Heart left ventricle (tissue), 16 donors: ENCODE measurements at regions not wholly inside any gene's neighbourhood (a gene's known extent, or its start where the extent isn't known, plus 50 kb on each side); places are given as distances from the start of the nearest gene placed in this dataset.

Experiments
- ATAC-seq, 4 donors: fragments of 200-7000 bp; cut with Tn5 transposase; one replicate each; pipeline ENCODE4 v1.9.1; 2020 to 2022; ENCODE audit warnings: moderate library complexity in 4 of 4, mild to moderate bottlenecking in 3 of 4, moderate number of reproducible peaks in 1 of 4
- DNase-seq, 5 donors: peaks; one replicate each; pipeline ENCODE4 v3.0.0-alpha.2; 2020
- H3K27ac ChIP-seq, 12 donors: fragments of 200-600 bp; sonication (generic) in 4 of 12; one replicate each; pipeline versions ENCODE4 v1.5.0 to v1.8.0; 2016 to 2022; ENCODE audit warnings: mild to moderate bottlenecking in 2 of 12
- H3K27me3 ChIP-seq, 9 donors: fragments of 200-600 bp; sonication (generic) in 2 of 9; one replicate each; pipeline versions ENCODE4 v1.5.1 to v1.8.0; 2016 to 2022; ENCODE audit warnings: mild to moderate bottlenecking in 3 of 9
- H3K36me3 ChIP-seq, 9 donors: fragments of 200-600 bp; sonication (generic) in 2 of 9; one replicate each; pipeline versions ENCODE4 v1.5.0 to v1.8.0; 2018 to 2022; ENCODE audit warnings: mild to moderate bottlenecking in 2 of 9
- H3K4me1 ChIP-seq, 12 donors: fragments of 200-600 bp; sonication (generic) in 4 of 12; one replicate each; pipeline versions ENCODE4 v1.5.0 to v1.8.0; 2016 to 2022; ENCODE audit warnings: mild to moderate bottlenecking in 3 of 12
- H3K4me3 ChIP-seq, 12 donors: fragments of 200-600 bp; sonication (generic) in 4 of 12; one replicate each; pipeline versions ENCODE4 v1.5.0 to v1.8.0; 2017 to 2022; ENCODE audit warnings: mild to moderate bottlenecking in 9 of 12, moderate library complexity in 4 of 12
- H3K9me3 ChIP-seq, 12 donors: fragments of 200-600 bp; sonication (generic) in 4 of 12; one replicate each; pipeline versions ENCODE4 v1.5.0 to v1.8.0; 2016 to 2022; ENCODE audit warnings: mild to moderate bottlenecking in 1 of 12
- CTCF ChIP-seq, 12 donors: fragments of 200-600 bp; sonication (generic) in 4 of 12; IDR thresholded peaks; one replicate each; pipeline versions ENCODE4 v1.5.0 to v1.8.0; 2018 to 2022; ENCODE audit warnings: antibody characterized with exemption in 12 of 12, mild to moderate bottlenecking in 5 of 12
- POLR2A ChIP-seq, 2 donors: fragments of 450-650 bp; IDR thresholded peaks; one replicate each; pipeline ENCODE4 v1.6.1; 2017; ENCODE audit warnings: antibody characterized with exemption in 2 of 2, mild to moderate bottlenecking in 2 of 2, moderate library complexity in 2 of 2
- WGBS, 4 donors: extraction: QIAGEN DNeasy Blood & Tissue Kit in 2 of 4; methylation state at CpG; one replicate each; pipeline versions ENCODE4 v1.1.5 to v1.1.7; 2013 to 2018; 5-methylcytosine and 5-hydroxymethylcytosine counted together
- intact Hi-C, 10 donors: fragments of 100-400 bp; cut with DNase I; formaldehyde crosslinking; loops; one replicate each; pipeline versions ENCODE4 v1.11.1 to v1.14.2; 2022
- donor health status: ischemic (EF 13 %, LVEDD 7.1; RV severe dilation, severe dysfunction).
- donor health status: healthy with polysubstance abuse.
- donor health status: DM: no; HTN: yes; CAD: no.
- donor health status: DM: no; HTN: no; CAD: no.
- donor health status: ischemic (EF 25% LVEDD 6.9; RV normal size, moderate dysfunction).
- donor health status: ischemic (EF 25% LVEDD 5.7; RV mildly dilated, moderate dysfunction).
- donor health status: healthy.
- donor health status: DM: yes; HTN: yes; CAD: no.
- donor health status: ischemic (EF 35%, LVEDD 5.7; RV mildly dilated, moderate dysfunction).
- donor health status: nonischemic (EF 11% LVEDD 7.7; RV severe dilation, severe dysfunction).
- donor health status: DM: yes; HTN: yes; CAD: no.
- donor health status: PGD.
- donor health status: ischemic (EF 29% LVEDD 5.4; RV normal size, mild dysfunction).
- donor health status: nonischemic (EF 23%, LVEDD 6.1; RV moderate dilation, normal function).

GRCh38 chr5:103434057-103434456 lies 128.5 kb downstream of the NUDT12 start:
- WGBS, 4 donors, result 74 to 85% (median 82%) methylated on average over 8 of the region's 8 CpGs
- no peaks in the 10 kb centered on the region for H3K36me3 ChIP-seq
- peaks cover 0 to 8% (median 0%) of the 10 kb centered on the region in 12 donors for H3K4me1 ChIP-seq
- DNase-seq (no peak), ATAC-seq (no peak)
- no peak overlapping the region for H3K4me3 ChIP-seq
- H3K9me3 ChIP-seq, result peaks cover 0 to 11% (median 2%) of the 10 kb centered on the region in 12 donors
- H3K27ac ChIP-seq, result no peak overlapping the region
- intact Hi-C loops, result no loop called here
- H3K27me3 ChIP-seq, result no peaks in the 10 kb centered on the region
- no peak for TF ChIP-seq CTCF (IDR thresholded peaks at IDR 0.05)
- TF ChIP-seq POLR2A (IDR thresholded peaks at IDR 0.05), result no peak

GRCh38 chr5:103433211-103433610 lies 129.4 kb downstream of the NUDT12 start:
- no peak overlapping the region for H3K4me3 ChIP-seq
- H3K27me3 ChIP-seq, result no peaks in the 10 kb centered on the region
- no peak for ATAC-seq
- WGBS, 4 donors, result 88 to 98% (median 95%) methylated on average over 1 of the region's 1 CpG
- no peaks in the 10 kb centered on the region for H3K36me3 ChIP-seq
- intact Hi-C loops, result no loop called here
- peaks cover 0 to 4% (median 0%) of the 10 kb centered on the region in 12 donors for H3K9me3 ChIP-seq
- no peak for DNase-seq
- no peak for TF ChIP-seq CTCF (IDR thresholded peaks at IDR 0.05)
- TF ChIP-seq POLR2A (IDR thresholded peaks at IDR 0.05), result no peak
- peaks cover 0 to 12% (median 1%) of the 10 kb centered on the region in 12 donors for H3K4me1 ChIP-seq
- H3K27ac ChIP-seq, result no peak overlapping the region

- Histone ChIP-seq H3K27ac (no peak overlapping the region), H3K4me3 (no peak overlapping the region), H3K36me3 (no peaks in the 10 kb centered on the region), H3K9me3 (no peaks in the 10 kb centered on the region), H3K4me1 (peaks cover 0 to 10% (median 0%) of the 10 kb centered on the region in 12 donors), H3K27me3 (no peaks in the 10 kb centered on the region)
- intact Hi-C loops, result no loop called here
- ATAC-seq (no peak), DNase-seq (no peak)
- TF ChIP-seq CTCF (IDR thresholded peaks at IDR 0.05) (no peak), POLR2A (IDR thresholded peaks at IDR 0.05) (no peak)
- WGBS, 4 donors, result 84 to 94% (median 85%) methylated on average over 2 of the region's 2 CpGs
Measured at GRCh38 chr5:103428923-103429322, 133.7 kb downstream of the NUDT12 start.

- Histone ChIP-seq H3K27ac (no peak overlapping the region), H3K4me1 (peaks cover 0 to 10% (median 0%) of the 10 kb centered on the region in 12 donors), H3K27me3 (no peaks in the 10 kb centered on the region), H3K36me3 (no peaks in the 10 kb centered on the region), H3K4me3 (no peak overlapping the region), H3K9me3 (no peaks in the 10 kb centered on the region)
- intact Hi-C loops, result no loop called here
- ATAC-seq (peak; percentile 72 to 85 (median 82)), DNase-seq (peak; percentile 16 to 63 (median 52))
- TF ChIP-seq POLR2A (IDR thresholded peaks at IDR 0.05) (no peak), CTCF (IDR thresholded peaks at IDR 0.05) (no peak)
- 30 to 47% (median 36%) methylated on average over 6 of the region's 6 CpGs for WGBS, 4 donors
Measured at GRCh38 chr5:103428411-103428871, 134.1 kb downstream of the NUDT12 start.
